ENCODE measurements at regions not wholly inside any gene's neighbourhood (a gene's known extent, or its start where the extent isn't known, plus 50 kb on each side); places are given as distances from the start of the nearest gene placed in this dataset.

- Histone ChIP-seq H3K36me3 (no peaks in the 10 kb centered on the region), H3K27ac (no peak overlapping the region), H3K27me3 (no peaks in the 10 kb centered on the region), H3K9me3 (no peaks in the 10 kb centered on the region), H3K4me3 (no peak overlapping the region), H3K4me1 (no peaks in the 10 kb centered on the region)
- ATAC-seq (ENCODE audit: low FRiP score in 2 of 2) (no peak), DNase-seq (no peak)
- WGBS, 2 donors: 93 to 97% methylated on average over 1 of the region's 1 CpG
- no peak for TF ChIP-seq EP300 (IDR thresholded peaks at IDR 0.05)
Observed at GRCh38 chr3:76264496-76264895, 479.1 kb upstream of the ZNF717 start.

- no peak for ATAC-seq (ENCODE audit: low FRiP score in 2 of 2)
- TF ChIP-seq POLR2A (IDR thresholded peaks at IDR 0.05) (no peak), POLR2AphosphoS5 (IDR thresholded peaks at IDR 0.05) (no peak), EP300 (IDR thresholded peaks at IDR 0.05) (no peak)
- TF ChIP-seq, protein P1, sequence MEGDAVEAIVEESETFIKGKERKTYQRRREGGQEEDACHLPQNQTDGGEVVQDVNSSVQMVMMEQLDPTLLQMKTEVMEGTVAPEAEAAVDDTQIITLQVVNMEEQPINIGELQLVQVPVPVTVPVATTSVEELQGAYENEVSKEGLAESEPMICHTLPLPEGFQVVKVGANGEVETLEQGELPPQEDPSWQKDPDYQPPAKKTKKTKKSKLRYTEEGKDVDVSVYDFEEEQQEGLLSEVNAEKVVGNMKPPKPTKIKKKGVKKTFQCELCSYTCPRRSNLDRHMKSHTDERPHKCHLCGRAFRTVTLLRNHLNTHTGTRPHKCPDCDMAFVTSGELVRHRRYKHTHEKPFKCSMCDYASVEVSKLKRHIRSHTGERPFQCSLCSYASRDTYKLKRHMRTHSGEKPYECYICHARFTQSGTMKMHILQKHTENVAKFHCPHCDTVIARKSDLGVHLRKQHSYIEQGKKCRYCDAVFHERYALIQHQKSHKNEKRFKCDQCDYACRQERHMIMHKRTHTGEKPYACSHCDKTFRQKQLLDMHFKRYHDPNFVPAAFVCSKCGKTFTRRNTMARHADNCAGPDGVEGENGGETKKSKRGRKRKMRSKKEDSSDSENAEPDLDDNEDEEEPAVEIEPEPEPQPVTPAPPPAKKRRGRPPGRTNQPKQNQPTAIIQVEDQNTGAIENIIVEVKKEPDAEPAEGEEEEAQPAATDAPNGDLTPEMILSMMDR (IDR thresholded peaks at IDR 0.05): no peak
- no peaks in the 10 kb centered on the region for H3K9me3 ChIP-seq
- H3K4me3 ChIP-seq: no peak overlapping the region
- no peaks in the 10 kb centered on the region for H3K4me1 ChIP-seq
- no peak for DNase-seq
- H3K36me3 ChIP-seq: no peaks in the 10 kb centered on the region
- H3K27ac ChIP-seq: no peak overlapping the region
- no peaks in the 10 kb centered on the region for H3K27me3 ChIP-seq
- 79 to 80% methylated on average over 6 of the region's 6 CpGs for WGBS, 2 donors
Observed at GRCh38 chr3:76264911-76265310, 479.6 kb upstream of the ZNF717 start.

- H3K36me3 ChIP-seq: no peaks in the 10 kb centered on the region
- no peak overlapping the region for H3K4me3 ChIP-seq
- H3K27ac ChIP-seq: no peak overlapping the region
- no peak for ATAC-seq (ENCODE audit: low FRiP score in 2 of 2)
- no peaks in the 10 kb centered on the region for H3K27me3 ChIP-seq
- no peak for DNase-seq
- H3K9me3 ChIP-seq: no peaks in the 10 kb centered on the region
- no peaks in the 10 kb centered on the region for H3K4me1 ChIP-seq
- 61 to 76% methylated on average over 1 of the region's 1 CpG for WGBS, 2 donors
- TF ChIP-seq EP300 (IDR thresholded peaks at IDR 0.05): no peak
- no peak for TF ChIP-seq POLR2AphosphoS5 (IDR thresholded peaks at IDR 0.05)
- TF ChIP-seq, protein P1 (IDR thresholded peaks at IDR 0.05): no peak
- TF ChIP-seq POLR2A (IDR thresholded peaks at IDR 0.05): no peak
Observed at GRCh38 chr3:76266511-76266910, 481.2 kb upstream of the ZNF717 start.

DNA sequence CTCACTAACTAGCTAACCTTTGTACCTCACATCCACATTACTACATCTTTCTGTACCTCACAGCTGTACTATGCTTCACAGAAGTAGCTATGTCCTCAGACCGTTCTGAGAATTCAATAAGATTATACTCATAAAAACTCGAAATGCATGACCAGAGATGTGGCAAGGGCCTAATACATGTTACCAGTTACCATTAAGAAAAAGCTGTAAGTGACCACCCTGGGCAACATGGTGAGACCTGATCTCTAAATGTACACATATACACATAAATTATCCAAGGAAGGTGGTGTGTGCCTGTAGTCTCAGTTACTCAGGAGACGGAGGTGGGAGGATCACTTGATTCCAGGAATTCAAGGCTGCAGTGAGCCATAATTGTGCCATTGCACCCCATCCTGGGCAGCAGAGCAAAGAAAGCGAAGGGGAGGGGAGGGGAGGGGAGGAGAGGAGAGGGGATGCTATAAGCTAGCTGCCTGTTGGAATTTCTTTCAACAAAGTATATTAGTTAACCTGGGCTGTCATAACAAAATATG lies 482.6 kb upstream of the ZNF717 start:
- DNase-seq (no peak), ATAC-seq (ENCODE audit: low FRiP score in 2 of 2) (no peak)
- no peak overlapping the region for H3K27ac ChIP-seq
- TF ChIP-seq POLR2AphosphoS5 (IDR thresholded peaks at IDR 0.05) (no peak), POLR2A (IDR thresholded peaks at IDR 0.05) (no peak), EP300 (IDR thresholded peaks at IDR 0.05) (no peak)
- TF ChIP-seq, protein P1 (IDR thresholded peaks at IDR 0.05): no peak
- no peak overlapping the region for H3K4me3 ChIP-seq
- WGBS, 2 donors: 90% methylated on average over 4 of the region's 4 CpGs
- H3K36me3 ChIP-seq: no peaks in the 10 kb centered on the region
- H3K27me3 ChIP-seq: no peaks in the 10 kb centered on the region
- no peaks in the 10 kb centered on the region for H3K4me1 ChIP-seq
- H3K9me3 ChIP-seq: no peaks in the 10 kb centered on the region

DNA sequence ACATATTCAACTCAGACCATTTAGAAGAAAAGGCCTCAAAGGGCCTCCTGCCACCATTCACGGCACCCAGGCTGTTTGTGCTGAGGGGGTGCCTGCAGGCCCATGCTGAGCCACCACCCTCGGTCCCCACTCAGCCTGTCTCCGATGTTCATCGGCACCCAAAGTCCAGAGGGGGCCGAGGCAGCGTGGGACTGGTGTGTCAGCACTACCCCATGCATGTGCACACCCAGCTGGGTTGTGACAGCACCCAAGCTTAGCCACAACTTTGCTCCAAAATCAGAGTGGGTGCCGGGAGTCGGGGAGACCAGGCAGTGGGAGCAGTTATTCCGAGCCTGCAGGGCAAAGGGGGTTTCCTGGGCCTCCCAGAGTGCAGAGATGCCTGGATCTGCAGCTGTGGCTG lies 508.5 kb upstream of the ZNF717 start:
- H3K9me3 ChIP-seq: no peaks in the 10 kb centered on the region
- no peak for TF ChIP-seq POLR2A (IDR thresholded peaks at IDR 0.05)
- TF ChIP-seq EP300 (IDR thresholded peaks at IDR 0.05): no peak
- no peak for TF ChIP-seq POLR2AphosphoS5 (IDR thresholded peaks at IDR 0.05)
- TF ChIP-seq, protein P1 (IDR thresholded peaks at IDR 0.05): no peak
- peak in 1 of 2 donors; percentile 33 for DNase-seq

More for the DNA sequence above, 508.5 kb upstream of the ZNF717 start:
- Histone ChIP-seq H3K27me3 (no peaks in the 10 kb centered on the region), H3K4me3 (no peak overlapping the region), H3K4me1 (no peaks in the 10 kb centered on the region), H3K36me3 (no peaks in the 10 kb centered on the region), H3K27ac (no peak overlapping the region)
- ATAC-seq (ENCODE audit: low FRiP score in 2 of 2): no peak
- 91 to 92% methylated on average over 6 to 9 of the region's 9 CpGs for WGBS, 2 donors
